ENCODE measurements at regions not wholly inside any gene's neighbourhood (a gene's known extent, or its start where the extent isn't known, plus 50 kb on each side); places are given as distances from the start of the nearest gene placed in this dataset.

DNA sequence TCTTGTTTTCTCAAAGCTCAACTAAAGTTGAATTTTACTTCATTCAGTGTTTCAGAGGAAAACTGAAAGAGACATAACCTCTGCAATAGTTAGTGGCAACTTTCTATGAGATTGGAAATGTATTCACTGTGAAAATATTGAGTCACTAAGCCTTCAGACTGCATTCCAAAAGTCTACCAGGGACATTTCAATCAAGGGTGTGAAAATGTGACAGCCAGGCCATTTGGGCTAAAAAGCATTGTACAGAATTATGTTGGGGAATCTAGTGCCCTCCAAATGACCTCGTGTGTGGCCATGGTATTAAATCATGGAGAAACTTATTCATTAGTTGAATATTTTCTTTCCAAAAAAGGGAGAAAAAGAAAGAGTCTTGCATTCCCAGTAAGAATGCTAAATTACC, 251.9 kb downstream of the GRB14 start:
- no peak for ATAC-seq
- TF ChIP-seq, protein P1, sequence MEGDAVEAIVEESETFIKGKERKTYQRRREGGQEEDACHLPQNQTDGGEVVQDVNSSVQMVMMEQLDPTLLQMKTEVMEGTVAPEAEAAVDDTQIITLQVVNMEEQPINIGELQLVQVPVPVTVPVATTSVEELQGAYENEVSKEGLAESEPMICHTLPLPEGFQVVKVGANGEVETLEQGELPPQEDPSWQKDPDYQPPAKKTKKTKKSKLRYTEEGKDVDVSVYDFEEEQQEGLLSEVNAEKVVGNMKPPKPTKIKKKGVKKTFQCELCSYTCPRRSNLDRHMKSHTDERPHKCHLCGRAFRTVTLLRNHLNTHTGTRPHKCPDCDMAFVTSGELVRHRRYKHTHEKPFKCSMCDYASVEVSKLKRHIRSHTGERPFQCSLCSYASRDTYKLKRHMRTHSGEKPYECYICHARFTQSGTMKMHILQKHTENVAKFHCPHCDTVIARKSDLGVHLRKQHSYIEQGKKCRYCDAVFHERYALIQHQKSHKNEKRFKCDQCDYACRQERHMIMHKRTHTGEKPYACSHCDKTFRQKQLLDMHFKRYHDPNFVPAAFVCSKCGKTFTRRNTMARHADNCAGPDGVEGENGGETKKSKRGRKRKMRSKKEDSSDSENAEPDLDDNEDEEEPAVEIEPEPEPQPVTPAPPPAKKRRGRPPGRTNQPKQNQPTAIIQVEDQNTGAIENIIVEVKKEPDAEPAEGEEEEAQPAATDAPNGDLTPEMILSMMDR (IDR thresholded peaks at IDR 0.05) = no peak
- Histone ChIP-seq H3K36me3 (ENCODE audit: insufficient read depth in 1 of 2, low read depth in 1 of 2) (no peaks in the 10 kb centered on the region), H3K4me3 (no peak overlapping the region), H3K27ac (no peak overlapping the region), H3K9me3 (no peaks in the 10 kb centered on the region), H3K4me1 (no peaks in the 10 kb centered on the region), H3K27me3 (ENCODE audit: insufficient read depth in 3 of 3, low read length in 2 of 3) (no peaks in the 10 kb centered on the region)
- no peak for DNase-seq
- 7 to 17% (median 10%) methylated on average over 1 of the region's 1 CpG for WGBS, 3 donors
- intact Hi-C loops (cut with DNase I) = no loop called here

DNA sequence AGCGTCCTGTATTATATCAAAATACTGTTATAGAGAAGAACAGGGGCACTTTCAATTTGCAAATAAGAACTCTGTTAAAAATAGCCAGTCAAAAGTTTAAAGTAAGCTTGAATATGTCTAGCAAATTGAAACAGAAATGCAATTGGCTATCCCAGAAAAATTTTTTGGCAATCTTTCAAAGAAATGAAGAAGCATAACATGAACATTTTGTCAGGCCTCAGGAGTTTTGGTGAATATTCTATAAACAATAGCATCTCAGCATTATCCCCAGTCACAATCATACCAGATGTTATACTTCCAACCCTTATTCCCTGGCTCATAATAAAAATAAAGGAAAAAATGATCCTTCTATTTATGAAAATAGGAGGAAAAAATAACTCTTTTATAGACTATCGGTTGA, 252.4 kb downstream of the GRB14 start:
- ATAC-seq = no peak
- no peaks in the 10 kb centered on the region for H3K27me3 ChIP-seq (ENCODE audit: insufficient read depth in 3 of 3, low read length in 2 of 3)
- intact Hi-C loops (cut with DNase I) = no loop called here
- TF ChIP-seq, protein P1 (IDR thresholded peaks at IDR 0.05) = no peak
- H3K4me1 ChIP-seq = no peaks in the 10 kb centered on the region
- no peak overlapping the region for H3K27ac ChIP-seq
- DNase-seq = no peak
- 51 to 63% (median 58%) methylated on average over 2 of the region's 2 CpGs for WGBS, 3 donors
- H3K36me3 ChIP-seq (ENCODE audit: insufficient read depth in 1 of 2, low read depth in 1 of 2) = no peaks in the 10 kb centered on the region
- no peaks in the 10 kb centered on the region for H3K9me3 ChIP-seq
- no peak overlapping the region for H3K4me3 ChIP-seq

DNA sequence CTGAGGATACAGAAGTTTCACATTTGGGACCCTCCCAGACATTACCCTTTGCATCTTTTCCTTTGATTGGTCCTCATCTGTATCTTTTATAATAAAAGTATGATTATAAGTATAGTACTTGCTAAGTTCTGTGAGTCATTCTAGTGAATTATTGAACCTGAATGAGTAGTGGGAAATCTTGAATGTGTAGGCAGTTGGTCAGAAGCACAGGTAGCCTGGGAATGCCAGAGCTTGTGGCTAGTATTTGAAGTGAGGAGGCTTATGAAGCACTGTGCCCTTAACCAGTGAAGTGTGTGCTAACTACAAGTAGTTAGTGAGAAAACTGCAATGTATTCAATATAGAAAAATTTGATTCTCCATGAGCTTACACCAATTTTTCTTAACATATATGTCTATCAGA, 257.6 kb downstream of the GRB14 start:
- Histone ChIP-seq H3K4me3 (no peak overlapping the region), H3K27me3 (ENCODE audit: insufficient read depth in 3 of 3, low read length in 2 of 3) (no peaks in the 10 kb centered on the region), H3K9me3 (no peaks in the 10 kb centered on the region), H3K27ac (no peak overlapping the region), H3K36me3 (ENCODE audit: insufficient read depth in 1 of 2, low read depth in 1 of 2) (no peaks in the 10 kb centered on the region), H3K4me1 (no peaks in the 10 kb centered on the region)
- DNase-seq = no peak
- no peak for ATAC-seq
- TF ChIP-seq, protein P1 (IDR thresholded peaks at IDR 0.05) = no peak
- intact Hi-C loops (cut with DNase I) = no loop called here

DNA sequence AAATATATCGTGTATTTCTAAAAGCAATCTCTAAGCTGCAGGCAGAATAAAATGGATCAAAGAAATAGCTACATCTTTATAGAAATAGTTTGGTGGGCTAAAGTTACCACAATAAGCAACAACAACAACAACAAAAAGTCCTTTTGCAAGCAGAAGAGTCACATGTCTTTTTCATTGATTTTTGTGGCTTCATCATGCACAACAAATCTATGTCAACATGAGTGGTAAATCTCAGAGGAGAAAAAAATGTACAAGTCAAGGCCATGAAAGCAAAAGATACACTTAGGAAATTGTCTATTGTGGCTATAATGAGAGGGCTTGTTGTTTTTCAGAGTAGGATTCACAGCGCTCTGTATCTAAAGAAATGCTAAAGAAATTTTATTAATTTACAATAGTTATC, 269.7 kb downstream of the GRB14 start:
- DNase-seq (no peak), ATAC-seq (no peak)
- Histone ChIP-seq H3K4me1 (no peaks in the 10 kb centered on the region), H3K36me3 (ENCODE audit: insufficient read depth in 1 of 2, low read depth in 1 of 2) (no peaks in the 10 kb centered on the region), H3K27ac (no peak overlapping the region), H3K9me3 (no peaks in the 10 kb centered on the region), H3K4me3 (no peak overlapping the region), H3K27me3 (ENCODE audit: insufficient read depth in 3 of 3, low read length in 2 of 3) (no peaks in the 10 kb centered on the region)
- 94 to 95% (median 94%) methylated on average over 2 of the region's 2 CpGs for WGBS, 3 donors
- TF ChIP-seq, protein P1 (IDR thresholded peaks at IDR 0.05) = no peak
- intact Hi-C loops (cut with DNase I) = no loop called here

DNA sequence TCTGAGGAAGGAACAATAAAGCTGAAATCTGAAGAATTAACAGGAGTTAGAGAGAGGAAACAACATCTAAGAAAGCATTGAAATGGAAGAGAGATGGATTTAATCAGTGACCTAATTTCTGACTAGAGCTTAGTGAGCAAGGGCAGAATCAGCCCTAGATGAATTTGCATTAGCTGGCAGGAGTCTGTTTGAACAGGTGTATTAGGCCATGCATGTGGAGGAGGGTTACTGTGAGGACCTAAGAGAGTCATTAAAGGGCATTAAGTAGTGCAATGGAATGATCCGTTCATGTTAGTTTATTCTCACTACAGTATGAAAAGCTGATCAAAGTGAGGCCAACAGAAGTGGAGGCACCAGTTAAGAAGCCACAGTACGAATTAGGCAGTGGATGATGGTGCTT, 285.3 kb downstream of the GRB14 start:
- TF ChIP-seq, protein P1 (IDR thresholded peaks at IDR 0.05) = no peak
- ATAC-seq (no peak), DNase-seq (no peak)
- H3K4me3 ChIP-seq = no peak overlapping the region
- WGBS, 3 donors = 51 to 56% (median 56%) methylated on average over 2 of the region's 2 CpGs
- H3K36me3 ChIP-seq (ENCODE audit: insufficient read depth in 1 of 2, low read depth in 1 of 2) = no peaks in the 10 kb centered on the region
- H3K9me3 ChIP-seq = no peaks in the 10 kb centered on the region
- no peak overlapping the region for H3K27ac ChIP-seq
- no peaks in the 10 kb centered on the region for H3K27me3 ChIP-seq (ENCODE audit: insufficient read depth in 3 of 3, low read length in 2 of 3)
- intact Hi-C loops (cut with DNase I) = no loop called here
- no peaks in the 10 kb centered on the region for H3K4me1 ChIP-seq

Data from psoas muscle (tissue), 7 donors.